Esophagus muscularis mucosa (tissue), 4 donors: ENCODE measurements at regions not wholly inside any gene's neighbourhood (a gene's known extent, or its start where the extent isn't known, plus 50 kb on each side); places are given as distances from the start of the nearest gene placed in this dataset.
"Not testable (repeated sequence)": the region's sequence is repeated elsewhere in the genome, so short reads cannot be mapped to it uniquely, and the experiment has no call there.

Experiments used
- DNase-seq: peaks from one replicate; pipeline ENCODE4 v3.0.0-alpha.2; 2017; ENCODE audit errors: extremely low spot score
- H3K27ac ChIP-seq, 4 donors: fragments of 200-600 bp; sonication (generic); replicated peaks in 1 of 4; 1 replicate in 3 of 4; 2 replicates in 1 of 4; pipeline ENCODE4 v1.5.1; 2016 to 2019; ENCODE audit warnings: mild to moderate bottlenecking in 1 of 4
- H3K27me3 ChIP-seq, 4 donors: fragments of 200-600 bp; sonication (generic); one replicate each; pipeline versions ENCODE4 v1.5.1 to v1.6.0; 2016 to 2019
- H3K36me3 ChIP-seq, 4 donors: fragments of 200-600 bp; sonication (generic); one replicate each; pipeline ENCODE4 v1.5.1; 2016 to 2019
- H3K4me1 ChIP-seq, 4 donors: fragments of 200-600 bp; sonication (generic); one replicate each; pipeline ENCODE4 v1.5.1; 2016 to 2019
- H3K4me3 ChIP-seq, 4 donors: fragments of 200-600 bp; sonication (generic); 1 replicate in 2 of 4; 2 replicates in 2 of 4; pipeline ENCODE4 v1.5.1; 2016 to 2019; ENCODE audit warnings: mild to moderate bottlenecking in 4 of 4, moderate library complexity in 1 of 4
- H3K9me3 ChIP-seq, 4 donors: fragments of 200-600 bp; sonication (generic); 1 replicate in 3 of 4; 2 replicates in 1 of 4; pipeline ENCODE4 v1.5.1; 2016 to 2019
- CTCF ChIP-seq, 3 experiments: fragments of 200-600 bp in 2 of 3; fragments of 450-650 bp in 1 of 3; sonication (generic) in 2 of 3; IDR thresholded peaks; one replicate each; pipeline ENCODE4 v1.5.1; 2017 to 2019; ENCODE audit warnings: antibody characterized with exemption in 3 of 3, mild to moderate bottlenecking in 2 of 3, moderate library complexity in 1 of 3
- EP300 ChIP-seq: sonication (generic); formaldehyde crosslinking; IDR thresholded peaks from one replicate; pipeline ENCODE4 v1.6.1; 2017; ENCODE audit warnings: antibody characterized with exemption
- POLR2A ChIP-seq: fragments of 450-650 bp; IDR thresholded peaks from one replicate; pipeline ENCODE4 v1.6.1; 2017; ENCODE audit warnings: antibody characterized with exemption, moderate library complexity, mild to moderate bottlenecking, low read depth
- POLR2AphosphoS5 ChIP-seq, 2 donors: sonication (generic); formaldehyde crosslinking; IDR thresholded peaks; one replicate each; pipeline ENCODE4 v1.6.1; 2017; ENCODE audit warnings: antibody characterized with exemption in 2 of 2
- WGBS: methylation state at CpG from one replicate; pipeline ENCODE4 v1.1.5; 2018; 5-methylcytosine and 5-hydroxymethylcytosine counted together
- intact Hi-C: fragments of 100-400 bp; cut with DNase I; formaldehyde crosslinking; loops from one replicate; pipeline ENCODE4 v1.15.1; 2023

- H3K27ac ChIP-seq: peak overlapping the region; percentile 45 to 72 (median 57)
- 96% methylated on average over 2 of the region's 2 CpGs for WGBS
- intact Hi-C loops: no loop called here
Observed at GRCh38 chr9:42396318-42396717, 212.9 kb downstream of the SPATA31A6 start.

GRCh38 chr9:42397336-42397735 lies 213.9 kb downstream of the SPATA31A6 start:
- H3K36me3 ChIP-seq, H3K9me3 ChIP-seq, intact Hi-C loops, H3K4me3 ChIP-seq, H3K27me3 ChIP-seq, DNase-seq: not testable (repeated sequence)
- H3K27ac ChIP-seq: peak overlapping the region; percentile 45 to 72 (median 57)
- H3K4me1 ChIP-seq: peaks cover 0 to 29% (median 21%) of the 10 kb centered on the region in 4 donors
- 62% methylated on average over 7 of the region's 7 CpGs for WGBS

More at GRCh38 chr9:42396318-42396717, 212.9 kb downstream of the SPATA31A6 start:
- TF ChIP-seq CTCF (IDR thresholded peaks at IDR 0.05) (no peak), POLR2AphosphoS5 (IDR thresholded peaks at IDR 0.05) (no peak), EP300 (no peak), POLR2A (no peak)
- Histone ChIP-seq H3K4me3 (no peak overlapping the region), H3K4me1 (peaks cover 0 to 29% (median 21%) of the 10 kb centered on the region in 4 donors), H3K9me3 (no peaks in the 10 kb centered on the region), H3K36me3 (no peaks in the 10 kb centered on the region), H3K27me3 (no peaks in the 10 kb centered on the region)
- no peak for DNase-seq

- H3K27ac ChIP-seq, DNase-seq, H3K27me3 ChIP-seq, H3K9me3 ChIP-seq, intact Hi-C loops, H3K4me1 ChIP-seq, H3K36me3 ChIP-seq, H3K4me3 ChIP-seq: not testable (repeated sequence)
- WGBS: 67% methylated on average over 2 of the region's 2 CpGs
Observed at GRCh38 chr9:42402919-42403318, 219.5 kb downstream of the SPATA31A6 start.

GRCh38 chr9:42409581-42409980 lies 226.1 kb downstream of the SPATA31A6 start:
- H3K27me3 ChIP-seq, H3K36me3 ChIP-seq, intact Hi-C loops, H3K27ac ChIP-seq, H3K4me1 ChIP-seq, DNase-seq, H3K9me3 ChIP-seq, H3K4me3 ChIP-seq: not testable (repeated sequence)
- no CpG with 5 or more reads among the region's 1 CpG for WGBS

- H3K9me3 ChIP-seq, intact Hi-C loops: not testable (repeated sequence)
Observed at GRCh38 chr9:42412354-42412753, 228.9 kb downstream of the SPATA31A6 start.

GRCh38 chr9:42414865-42415264 lies 231.4 kb downstream of the SPATA31A6 start:
- DNase-seq, H3K27me3 ChIP-seq, H3K9me3 ChIP-seq, H3K36me3 ChIP-seq, H3K4me1 ChIP-seq, intact Hi-C loops, H3K4me3 ChIP-seq, H3K27ac ChIP-seq: not testable (repeated sequence)
- WGBS: no CpG with 5 or more reads among the region's 1 CpG

More at GRCh38 chr9:42412354-42412753, 228.9 kb downstream of the SPATA31A6 start:
- not testable (repeated sequence) for H3K27me3 ChIP-seq, H3K36me3 ChIP-seq, DNase-seq, H3K4me1 ChIP-seq, H3K4me3 ChIP-seq, H3K27ac ChIP-seq
- 100% methylated on average over 1 of the region's 1 CpG for WGBS

GRCh38 chr9:42419652-42420051 lies 236.2 kb downstream of the SPATA31A6 start:
- H3K36me3 ChIP-seq, H3K27me3 ChIP-seq, H3K9me3 ChIP-seq, H3K4me3 ChIP-seq, intact Hi-C loops, H3K27ac ChIP-seq, DNase-seq, H3K4me1 ChIP-seq: not testable (repeated sequence)
- no CpG with 5 or more reads among the region's 8 CpGs for WGBS

GRCh38 chr9:42420324-42420723 lies 236.9 kb downstream of the SPATA31A6 start:
- WGBS: 85% methylated on average over 2 of the region's 2 CpGs
- H3K27ac ChIP-seq, H3K9me3 ChIP-seq, DNase-seq, H3K4me3 ChIP-seq, H3K36me3 ChIP-seq, H3K27me3 ChIP-seq, intact Hi-C loops, H3K4me1 ChIP-seq: not testable (repeated sequence)

- H3K36me3 ChIP-seq, H3K4me3 ChIP-seq, H3K4me1 ChIP-seq, H3K9me3 ChIP-seq, intact Hi-C loops, DNase-seq, H3K27me3 ChIP-seq, H3K27ac ChIP-seq: not testable (repeated sequence)
- WGBS: 96% methylated on average over 8 of the region's 8 CpGs
Observed at GRCh38 chr9:42421630-42422029, 238.2 kb downstream of the SPATA31A6 start.

- H3K36me3 ChIP-seq, H3K27ac ChIP-seq, DNase-seq, H3K4me1 ChIP-seq, H3K27me3 ChIP-seq, H3K4me3 ChIP-seq, intact Hi-C loops, H3K9me3 ChIP-seq: not testable (repeated sequence)
- WGBS: 65% methylated on average over 4 of the region's 4 CpGs
Observed at GRCh38 chr9:42430674-42431615, 247.5 kb downstream of the SPATA31A6 start.

GRCh38 chr9:42431616-42432010 lies 248.2 kb downstream of the SPATA31A6 start:
- H3K4me3 ChIP-seq, H3K36me3 ChIP-seq, H3K27me3 ChIP-seq, H3K4me1 ChIP-seq, intact Hi-C loops, H3K9me3 ChIP-seq, DNase-seq, H3K27ac ChIP-seq: not testable (repeated sequence)
- 67% methylated on average over 1 of the region's 1 CpG for WGBS
